SJSA1 (cell line): ENCODE measurements at regions not wholly inside any gene's neighbourhood (a gene's known extent, or its start where the extent isn't known, plus 50 kb on each side); places are given as distances from the start of the nearest gene placed in this dataset.
A peak's percentile ranks its signal among the peaks of the same experiment; 100 is the strongest.
"Not testable (repeated sequence)": the region's sequence is repeated elsewhere in the genome, so short reads cannot be mapped to it uniquely, and the experiment has no call there.

Experiments used
- DNase-seq, 2 experiments: peaks; one replicate each; pipeline ENCODE4 v3.0.0-alpha.2; 2015 to 2020; ENCODE audit warnings: low spot score in 2 of 2, low read depth in 1 of 2
- H3K27ac ChIP-seq: fragments of 250-450 bp; sonication (Bioruptor Pico); 2 replicates; pipeline ENCODE4 v1.5.1; 2020; ENCODE audit warnings: mild to moderate bottlenecking, moderate library complexity
- H3K27me3 ChIP-seq: fragments of 250-450 bp; sonication (Bioruptor Pico); replicated peaks from 2 replicates; pipeline ENCODE4 v1.5.1; 2020; ENCODE audit warnings: mild to moderate bottlenecking, moderate library complexity
- H3K36me3 ChIP-seq: fragments of 250-450 bp; sonication (Bioruptor Pico); 2 replicates; pipeline ENCODE4 v1.5.1; 2020; ENCODE audit warnings: mild to moderate bottlenecking
- H3K4me1 ChIP-seq: fragments of 250-450 bp; sonication (Bioruptor Pico); replicated peaks from 2 replicates; pipeline ENCODE4 v1.6.1; 2021; ENCODE audit warnings: mild to moderate bottlenecking
- H3K4me3 ChIP-seq: fragments of 250-450 bp; sonication (Bioruptor Pico); 2 replicates; pipeline ENCODE4 v1.5.1; 2020; ENCODE audit warnings: mild to moderate bottlenecking
- H3K9me3 ChIP-seq: fragments of 250-450 bp; sonication (Bioruptor Pico); replicated peaks from 2 replicates; pipeline ENCODE4 v1.5.1; 2020; ENCODE audit warnings: mild to moderate bottlenecking

DNA sequence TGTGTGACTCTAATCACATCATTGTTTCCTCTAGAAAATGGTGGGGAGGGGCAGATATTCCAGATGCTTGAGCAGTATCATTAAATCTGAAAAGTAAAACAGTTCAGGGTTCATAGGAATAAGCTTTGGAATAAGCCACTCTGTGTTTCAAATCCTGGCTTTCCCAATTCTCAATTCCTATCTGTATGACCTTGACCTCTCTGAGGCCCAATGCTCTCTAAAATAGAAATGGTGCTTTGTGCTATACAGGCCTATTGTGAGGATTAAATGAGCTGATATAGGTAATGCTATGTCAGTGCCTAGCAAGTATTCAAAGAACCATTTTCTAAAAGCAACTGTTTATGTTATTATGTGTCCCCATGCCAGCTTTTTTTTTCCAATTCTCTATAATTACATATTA lies 209.0 kb upstream of the PRSS16 start:
- no peaks in the 10 kb centered on the region for H3K27me3 ChIP-seq
- no peak overlapping the region for H3K4me3 ChIP-seq
- H3K9me3 ChIP-seq = 0 out of 2 replicates have a peak, but pooled peaks cover 5% of the 10 kb centered on the region
- H3K27ac ChIP-seq = no peak overlapping the region
- H3K4me1 ChIP-seq = no peaks in the 10 kb centered on the region
- H3K36me3 ChIP-seq = no peaks in the 10 kb centered on the region
- DNase-seq = no peak

DNA sequence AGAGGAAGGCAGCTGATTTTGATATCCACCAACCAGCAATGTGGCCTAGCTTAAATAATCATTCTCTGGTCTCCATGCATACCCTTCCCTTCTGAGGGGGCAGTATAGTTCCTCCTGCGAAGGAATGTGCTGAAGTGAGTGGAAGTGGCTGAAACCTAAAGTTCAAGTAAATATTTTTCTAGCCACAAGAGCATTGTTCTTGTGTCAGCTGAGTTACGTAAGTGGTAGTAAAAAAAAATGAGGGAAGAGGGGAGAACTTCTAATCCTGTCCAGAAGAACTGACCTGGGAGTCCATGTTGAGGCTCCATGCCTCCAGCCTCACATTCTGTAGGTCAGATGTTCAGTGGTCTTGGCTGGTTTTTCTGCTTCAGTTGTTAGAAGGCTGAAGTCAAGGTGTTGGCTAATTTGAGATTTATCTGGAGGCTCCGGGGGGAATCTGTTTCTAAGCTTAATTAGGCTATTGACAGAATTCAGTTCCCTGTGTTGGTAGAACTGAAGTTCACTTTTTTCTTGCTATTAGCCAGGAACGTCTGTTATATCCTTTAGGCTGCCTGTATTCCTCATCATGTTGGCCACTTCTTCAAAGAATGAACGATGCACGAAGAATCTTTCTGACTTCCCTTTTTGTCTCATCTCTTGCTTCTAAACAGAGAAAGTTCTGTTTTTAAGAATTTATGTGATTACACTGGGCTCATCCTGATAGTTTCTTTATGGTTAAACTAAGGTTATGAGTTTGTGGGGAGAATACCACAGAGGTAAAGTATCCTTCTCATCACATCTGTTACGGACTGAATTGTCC lies 207.1 kb upstream of the PRSS16 start:
- H3K27ac ChIP-seq = no peak overlapping the region
- no peaks in the 10 kb centered on the region for H3K36me3 ChIP-seq
- no peaks in the 10 kb centered on the region for H3K4me1 ChIP-seq
- H3K27me3 ChIP-seq = no peaks in the 10 kb centered on the region
- peaks cover 5% of the 10 kb centered on the region; the same call in 1 of the 2 replicates for H3K9me3 ChIP-seq
- H3K4me3 ChIP-seq = no peak overlapping the region
- peak in 1 of 2 experiments; percentile 2 for DNase-seq

DNA sequence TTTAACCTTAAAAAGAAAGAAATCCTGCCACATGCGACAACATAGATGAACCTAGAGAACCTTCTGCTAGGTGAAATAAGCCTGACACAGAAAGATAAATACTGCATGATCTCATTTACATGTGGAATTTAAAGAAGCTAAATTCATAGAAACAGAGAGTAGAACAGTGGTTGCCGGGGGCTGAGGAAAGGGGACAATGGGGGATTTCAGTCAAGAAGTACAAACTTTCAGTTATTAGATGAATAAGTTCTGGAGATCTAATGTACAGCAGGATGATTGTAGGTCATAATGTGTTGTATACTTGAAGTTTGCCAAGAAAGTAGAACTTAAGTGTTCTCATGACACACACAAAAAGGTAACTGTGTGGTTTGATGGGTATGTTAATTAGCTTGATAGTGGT lies 204.3 kb upstream of the PRSS16 start:
- Histone ChIP-seq H3K4me3 (no peak overlapping the region), H3K27me3 (no peaks in the 10 kb centered on the region), H3K9me3 (peaks cover 2% of the 10 kb centered on the region; the same call in 1 of the 2 replicates), H3K4me1 (no peaks in the 10 kb centered on the region), H3K27ac (no peak overlapping the region), H3K36me3 (no peaks in the 10 kb centered on the region)
- no peak for DNase-seq

DNA sequence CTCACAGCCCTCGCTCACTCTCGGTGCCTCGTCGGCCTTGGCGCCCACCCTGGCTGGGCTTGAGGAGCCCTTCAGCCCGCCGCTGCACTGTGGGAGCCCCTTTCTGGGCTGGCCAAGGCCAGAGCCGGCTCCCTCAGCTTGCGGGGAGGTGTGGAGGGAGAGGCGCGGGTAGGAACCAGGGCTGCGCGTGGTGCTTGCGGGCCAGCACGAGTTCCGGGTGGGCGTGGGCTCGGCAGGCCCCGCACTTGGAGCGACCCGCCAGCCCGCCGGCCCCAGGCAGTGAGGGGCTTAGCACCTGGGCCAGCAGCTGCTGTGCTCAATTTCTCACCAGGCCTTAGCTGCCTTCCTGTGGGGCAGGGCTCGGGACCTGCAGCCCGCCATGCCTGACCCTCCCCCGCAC lies 202.4 kb upstream of the PRSS16 start:
- not testable (repeated sequence) for H3K4me1 ChIP-seq, H3K27me3 ChIP-seq, H3K9me3 ChIP-seq, H3K27ac ChIP-seq, DNase-seq, H3K36me3 ChIP-seq, H3K4me3 ChIP-seq

DNA sequence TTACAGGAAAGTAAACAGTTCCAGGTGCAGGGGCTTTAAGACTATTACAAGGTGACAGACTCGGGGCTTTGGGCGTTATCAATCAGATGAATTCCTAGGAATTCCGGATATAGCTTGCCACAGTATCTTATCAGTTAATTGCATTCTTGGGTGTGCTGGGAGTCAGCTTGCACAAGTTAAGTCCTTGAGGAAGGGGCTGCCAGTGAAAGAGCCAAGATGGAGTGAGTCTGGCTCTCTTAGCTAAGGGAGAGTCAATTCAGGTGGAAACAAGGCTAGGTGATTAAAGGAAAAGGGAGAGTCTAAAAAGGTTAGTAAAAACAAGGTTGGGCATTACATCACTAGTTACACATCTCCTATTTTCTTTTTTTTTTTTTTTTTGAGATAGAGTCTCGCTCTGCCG lies 199.8 kb upstream of the PRSS16 start:
- not testable (repeated sequence) for H3K27ac ChIP-seq, H3K4me3 ChIP-seq, H3K36me3 ChIP-seq, H3K27me3 ChIP-seq, H3K4me1 ChIP-seq, H3K9me3 ChIP-seq, DNase-seq

DNA sequence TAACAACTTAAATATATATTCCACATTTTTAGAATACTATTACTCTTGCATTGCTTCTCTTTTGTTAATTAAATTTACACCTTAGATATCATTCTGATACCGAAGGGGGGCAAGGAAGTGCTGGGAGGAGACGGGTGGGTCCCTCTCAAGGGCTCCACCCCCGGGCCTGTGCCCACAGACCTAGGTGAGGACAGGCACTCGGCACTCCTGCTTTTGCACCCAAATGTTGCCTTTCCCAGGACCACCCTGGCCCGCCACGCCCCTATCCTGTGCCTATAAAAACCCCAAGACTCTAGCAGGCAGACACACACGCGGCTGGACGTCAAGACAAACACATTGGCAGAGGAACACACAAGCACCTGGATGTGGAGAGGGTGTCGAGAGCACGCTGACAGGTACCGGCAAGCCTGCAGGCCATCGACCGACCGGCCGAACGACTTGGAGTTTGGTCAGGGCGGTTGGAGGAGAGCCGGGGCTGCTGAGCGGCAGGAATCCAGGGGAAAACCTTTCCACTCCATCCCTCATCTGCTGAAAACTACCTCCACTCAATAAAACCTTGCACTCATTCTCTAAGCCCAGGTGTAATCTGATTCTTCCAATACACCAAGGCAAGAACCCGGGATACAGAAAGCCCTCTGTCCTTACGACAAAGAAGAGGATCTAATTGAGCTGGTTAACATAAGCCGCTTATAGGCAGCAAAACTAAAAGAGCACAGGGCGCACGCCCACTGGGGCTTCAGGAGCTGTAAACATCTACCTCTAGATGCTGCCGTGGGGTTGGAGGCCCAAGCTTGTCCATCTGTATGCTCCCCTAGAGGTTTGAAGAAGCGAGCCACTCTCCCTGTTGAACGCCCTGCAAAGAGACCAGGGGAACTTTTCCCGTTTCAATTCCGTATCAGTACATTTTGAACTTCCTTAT lies 197.4 kb upstream of the PRSS16 start:
- H3K27me3 ChIP-seq = no peaks in the 10 kb centered on the region
- H3K4me1 ChIP-seq = no peaks in the 10 kb centered on the region
- no peaks in the 10 kb centered on the region; the same call in 1 of the 2 replicates for H3K9me3 ChIP-seq
- no peaks in the 10 kb centered on the region for H3K36me3 ChIP-seq
- H3K27ac ChIP-seq = no peak overlapping the region
- H3K4me3 ChIP-seq = no peak overlapping the region
- DNase-seq = no peak

DNA sequence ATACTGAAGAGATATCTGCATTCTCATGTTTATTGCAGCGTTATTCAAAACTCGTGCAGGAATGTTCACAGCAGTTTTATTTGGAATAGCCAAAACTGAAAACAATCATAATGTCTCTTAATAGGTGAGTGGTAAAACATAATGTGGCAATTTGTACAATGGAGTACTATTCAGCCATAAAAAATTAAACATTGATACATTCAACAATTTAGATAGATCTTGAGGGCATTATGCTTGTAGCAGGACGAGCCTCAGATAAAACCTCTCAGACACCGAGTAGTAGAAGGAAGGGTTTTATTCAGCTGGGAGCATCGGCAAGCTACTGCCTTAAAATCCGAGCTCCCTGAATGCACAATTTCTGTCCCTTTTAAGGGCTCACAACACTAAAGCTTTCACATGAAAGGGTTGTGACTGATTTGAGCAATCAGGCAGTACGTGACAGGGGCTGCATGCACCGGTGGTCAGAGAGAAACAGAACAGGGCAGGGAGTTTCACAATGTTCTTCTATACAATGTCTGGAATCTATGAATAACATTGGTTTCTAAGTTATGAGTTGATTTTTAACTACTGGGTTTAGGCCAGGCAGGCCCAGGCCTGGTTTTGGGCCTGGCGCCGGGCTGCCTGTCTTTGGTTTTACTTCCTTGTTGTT lies 195.3 kb upstream of the PRSS16 start:
- H3K27me3 ChIP-seq, H3K4me1 ChIP-seq, H3K4me3 ChIP-seq, H3K36me3 ChIP-seq, DNase-seq, H3K9me3 ChIP-seq, H3K27ac ChIP-seq: not testable (repeated sequence)

DNA sequence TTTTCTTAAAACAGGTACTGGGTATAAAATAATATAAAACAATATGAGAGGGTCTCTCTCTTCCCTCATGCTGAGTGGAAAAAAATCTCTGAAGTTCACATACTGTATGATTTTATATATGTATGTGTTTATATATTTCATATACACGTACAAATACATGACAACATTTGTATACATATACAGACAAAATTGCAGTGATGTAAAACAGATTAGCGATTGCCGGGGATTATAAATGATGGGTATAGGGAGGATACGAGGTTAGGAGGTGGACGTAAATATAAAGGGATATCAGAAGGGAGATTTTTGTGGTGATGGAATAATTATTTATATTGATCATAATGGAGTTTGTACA lies 194.8 kb upstream of the PRSS16 start:
- no peak for DNase-seq
- no peaks in the 10 kb centered on the region for H3K9me3 ChIP-seq
- H3K36me3 ChIP-seq = no peaks in the 10 kb centered on the region
- H3K27me3 ChIP-seq = no peaks in the 10 kb centered on the region
- no peak overlapping the region for H3K27ac ChIP-seq
- H3K4me3 ChIP-seq = no peak overlapping the region
- H3K4me1 ChIP-seq = no peaks in the 10 kb centered on the region

DNA sequence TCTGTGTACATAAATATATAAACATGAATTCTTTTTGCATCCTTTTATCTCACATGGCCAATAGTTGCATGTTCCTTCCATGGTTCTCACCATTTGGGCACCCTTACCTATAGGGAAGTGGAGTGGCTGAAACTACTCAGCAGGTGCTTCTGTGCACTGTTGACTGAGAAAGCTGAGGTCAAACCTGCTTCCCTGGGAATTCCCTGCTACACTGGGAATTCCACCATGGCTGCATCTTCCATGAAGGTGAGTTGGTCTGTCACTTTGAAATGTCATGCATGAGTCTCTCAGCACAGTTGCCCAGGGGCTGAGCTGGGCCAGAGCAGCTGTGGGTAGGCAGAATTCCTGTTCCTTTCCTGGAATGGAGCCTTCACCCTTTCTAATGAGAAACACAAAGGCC lies 193.8 kb upstream of the PRSS16 start:
- Histone ChIP-seq H3K4me1 (no peaks in the 10 kb centered on the region), H3K9me3 (no peaks in the 10 kb centered on the region), H3K27me3 (no peaks in the 10 kb centered on the region), H3K4me3 (no peak overlapping the region), H3K36me3 (no peaks in the 10 kb centered on the region), H3K27ac (no peak overlapping the region)
- DNase-seq = no peak

DNA sequence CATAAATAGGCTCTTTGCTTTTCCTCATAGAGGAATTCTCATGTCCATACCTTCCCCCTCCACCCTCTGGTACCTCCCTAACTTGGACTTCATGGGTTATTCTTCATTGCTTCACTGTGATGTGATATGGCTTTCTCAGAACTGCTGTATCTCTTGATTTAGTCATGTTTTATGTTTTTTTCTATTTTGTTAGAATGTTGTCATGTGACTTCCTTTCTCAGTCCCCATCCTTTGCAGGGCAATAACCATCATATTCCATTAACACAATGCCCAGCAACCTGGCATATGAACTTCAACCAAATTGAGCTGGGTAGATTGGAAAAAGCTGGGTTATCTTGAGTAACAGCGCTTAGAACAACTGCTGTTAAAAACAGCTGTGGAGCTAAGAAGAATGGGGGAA lies 190.9 kb upstream of the PRSS16 start:
- Histone ChIP-seq H3K4me3 (no peak overlapping the region), H3K9me3 (no peaks in the 10 kb centered on the region)
- DNase-seq = no peak

DNA sequence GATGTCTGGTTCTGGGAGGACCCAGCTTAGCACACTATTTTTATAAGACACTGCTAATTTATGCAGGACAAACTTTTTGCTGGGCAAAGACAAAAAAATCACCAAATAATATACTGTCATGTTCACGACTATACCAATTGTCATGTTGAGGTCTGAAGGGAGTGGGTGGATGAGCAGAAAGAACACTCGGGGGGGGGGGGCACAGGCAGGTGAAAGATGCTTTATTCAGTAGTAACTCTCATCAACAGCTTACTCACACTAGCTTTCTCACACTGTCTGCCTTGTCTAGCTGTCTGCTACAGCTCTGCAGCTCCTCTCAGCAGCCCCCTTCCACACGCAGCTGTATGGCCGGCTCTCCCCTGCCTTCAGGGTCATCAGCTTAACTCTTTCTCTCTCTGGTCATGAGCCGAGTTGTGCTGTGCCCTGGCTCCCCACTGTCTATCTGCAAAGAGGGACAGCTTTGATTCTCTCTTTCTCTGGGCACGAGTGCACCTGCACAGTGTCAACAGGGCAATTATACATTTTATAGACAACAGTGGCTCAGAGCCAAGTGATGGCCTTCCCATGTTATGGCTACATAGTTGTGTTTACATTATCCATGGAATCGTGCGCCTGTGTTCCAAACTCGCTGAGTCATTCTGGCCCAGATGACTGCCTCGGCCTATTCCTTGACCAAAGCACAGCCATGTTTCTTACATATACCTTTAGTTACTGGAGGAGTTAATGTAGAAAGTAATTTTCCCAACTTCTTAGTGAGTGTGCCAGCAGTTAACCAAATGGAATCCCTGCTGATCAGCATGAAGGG lies 187.7 kb upstream of the PRSS16 start:
- Histone ChIP-seq H3K27me3 (no peaks in the 10 kb centered on the region), H3K27ac (no peak overlapping the region), H3K9me3 (no peaks in the 10 kb centered on the region), H3K36me3 (no peaks in the 10 kb centered on the region), H3K4me3 (no peak overlapping the region), H3K4me1 (no peaks in the 10 kb centered on the region)
- DNase-seq = no peak

More for the DNA sequence above, 190.9 kb upstream of the PRSS16 start:
- Histone ChIP-seq H3K4me1 (no peaks in the 10 kb centered on the region), H3K36me3 (no peaks in the 10 kb centered on the region), H3K27ac (no peak overlapping the region), H3K27me3 (no peaks in the 10 kb centered on the region)

DNA sequence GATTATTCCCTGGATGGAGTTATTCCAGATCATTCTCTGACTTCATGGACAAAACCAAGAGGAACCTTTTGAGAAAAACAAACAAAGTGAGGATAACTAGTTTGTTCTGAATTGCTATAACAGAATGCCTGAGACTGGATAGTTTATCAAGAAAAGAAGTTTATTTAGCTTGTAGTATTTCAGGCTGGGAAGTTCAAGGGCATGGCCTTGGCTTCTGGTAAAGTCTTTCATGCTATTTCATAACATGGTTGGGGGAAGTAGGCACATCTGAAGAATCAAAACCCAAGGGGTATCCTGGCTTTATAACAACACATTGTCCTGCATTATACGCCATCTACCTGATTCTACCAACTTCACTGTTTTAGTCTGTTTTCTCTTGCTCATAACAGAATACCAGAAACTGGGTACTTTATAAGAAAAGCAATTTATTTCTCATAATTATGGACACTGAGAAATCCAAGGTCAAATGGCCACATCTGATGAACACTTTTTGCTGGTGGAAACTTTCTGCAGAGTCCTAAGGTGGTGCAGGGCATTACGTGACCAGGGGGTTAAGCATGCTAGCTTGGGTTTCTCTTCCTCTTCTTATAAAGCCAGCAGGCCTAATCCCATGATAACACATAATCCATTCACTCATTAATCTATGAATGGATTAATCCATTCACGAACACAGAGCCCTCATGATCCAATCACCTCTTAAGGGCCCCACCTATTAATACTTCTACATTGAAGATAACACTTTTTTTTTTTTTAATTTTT lies 186.1 kb upstream of the PRSS16 start:
- H3K27me3 ChIP-seq = no peaks in the 10 kb centered on the region

DNA sequence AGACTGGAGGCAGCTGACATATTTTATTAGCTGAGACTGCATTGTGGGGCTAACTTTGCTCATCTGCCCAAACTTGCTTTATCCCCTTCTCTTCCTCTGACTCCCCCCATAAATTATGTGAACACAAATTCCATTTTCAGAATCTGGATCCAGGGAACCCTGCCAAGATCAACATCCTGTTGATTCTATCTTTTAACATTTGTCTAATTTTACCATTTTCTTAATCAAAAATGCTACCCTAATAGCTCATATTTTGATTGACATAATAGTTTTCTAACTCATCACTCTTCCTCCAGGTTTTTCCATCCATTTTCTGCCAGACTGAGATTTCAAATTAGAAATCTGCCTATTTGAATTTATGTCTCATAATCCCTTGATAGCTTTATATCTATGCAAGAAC lies 184.7 kb upstream of the PRSS16 start:
- Histone ChIP-seq H3K27ac (no peak overlapping the region), H3K36me3 (no peaks in the 10 kb centered on the region), H3K4me1 (no peaks in the 10 kb centered on the region), H3K4me3 (no peak overlapping the region), H3K27me3 (no peaks in the 10 kb centered on the region), H3K9me3 (no peaks in the 10 kb centered on the region)
- DNase-seq = no peak

More for the DNA sequence above, 186.1 kb upstream of the PRSS16 start:
- Histone ChIP-seq H3K4me3 (no peak overlapping the region), H3K36me3 (no peaks in the 10 kb centered on the region), H3K27ac (no peak overlapping the region), H3K9me3 (no peaks in the 10 kb centered on the region), H3K4me1 (no peaks in the 10 kb centered on the region)
- DNase-seq = no peak
